ENCODE measurements at regions not wholly inside any gene's neighbourhood (a gene's known extent, or its start where the extent isn't known, plus 50 kb on each side); places are given as distances from the start of the nearest gene placed in this dataset.
A peak's percentile ranks its signal among the peaks of the same experiment; 100 is the strongest.

GRCh38 chr10:52900593-52900992 is 128.0 kb upstream of the MBL2 start:
- DNase-seq (ENCODE audit: low read depth) = no peak
- TF ChIP-seq CTCF (IDR thresholded peaks at IDR 0.05; ENCODE audit: insufficient read depth, low read length) = no peak

GRCh38 chr10:52897162-52897561 is 124.6 kb upstream of the MBL2 start:
- DNase-seq (ENCODE audit: low read depth) = no peak
- no peak for TF ChIP-seq CTCF (IDR thresholded peaks at IDR 0.05; ENCODE audit: insufficient read depth, low read length)
- no peak overlapping the region for H3K4me3 ChIP-seq (ENCODE audit: low read depth, low read length)

More at GRCh38 chr10:52900593-52900992, 128.0 kb upstream of the MBL2 start:
- no peak overlapping the region for H3K4me3 ChIP-seq (ENCODE audit: low read depth, low read length)

GRCh38 chr10:52895059-52895458 is 122.5 kb upstream of the MBL2 start:
- DNase-seq (ENCODE audit: low read depth) = no peak
- no peak overlapping the region for H3K4me3 ChIP-seq (ENCODE audit: low read depth, low read length)
- TF ChIP-seq CTCF (IDR thresholded peaks at IDR 0.05; ENCODE audit: insufficient read depth, low read length) = no peak

- DNase-seq (ENCODE audit: low read depth) = no peak
- no peak for TF ChIP-seq CTCF (IDR thresholded peaks at IDR 0.05; ENCODE audit: insufficient read depth, low read length)
- no peak overlapping the region for H3K4me3 ChIP-seq (ENCODE audit: low read depth, low read length)
These were observed 117.7 kb upstream of the MBL2 start for GRCh38 chr10:52890281-52890680.

GRCh38 chr10:52889611-52890010 is 117.0 kb upstream of the MBL2 start:
- no peak for TF ChIP-seq CTCF (IDR thresholded peaks at IDR 0.05; ENCODE audit: insufficient read depth, low read length)
- no peak for DNase-seq (ENCODE audit: low read depth)
- H3K4me3 ChIP-seq (ENCODE audit: low read depth, low read length) = no peak overlapping the region

GRCh38 chr10:52883996-52884871 is 111.7 kb upstream of the MBL2 start:
- DNase-seq (ENCODE audit: low read depth) = peak; percentile 72
- peak; percentile 82 for TF ChIP-seq CTCF (IDR thresholded peaks at IDR 0.05; ENCODE audit: insufficient read depth, low read length)
- H3K4me3 ChIP-seq (ENCODE audit: low read depth, low read length) = no peak overlapping the region

Data from fibroblast of the aortic adventitia (primary cell).